HG02759 (cell line): ENCODE measurements at regions not wholly inside any gene's neighbourhood (a gene's known extent, or its start where the extent isn't known, plus 50 kb on each side); places are given as distances from the start of the nearest gene placed in this dataset.
"Not testable (repeated sequence)": the region's sequence is repeated elsewhere in the genome, so short reads cannot be mapped to it uniquely, and the experiment has no call there.

ENCODE experiments used
- ATAC-seq: cut with Tn5 transposase; IDR thresholded peaks from one replicate; pipeline ENCODE4 v1.9.1; 2021; ENCODE audit warnings: mild to moderate bottlenecking, moderate library complexity; ENCODE audit not compliant: unreplicated experiment

GRCh38 chr3:80384811-80385210, 617.0 kb upstream of the ROBO1 start:
- ATAC-seq: no peak

- ATAC-seq: no peak
Observed at GRCh38 chr3:80374423-80374822, 606.6 kb upstream of the ROBO1 start.

GRCh38 chr3:80368616-80369015, 600.8 kb upstream of the ROBO1 start:
- no peak for ATAC-seq

- ATAC-seq: no peak
Observed at GRCh38 chr3:80366808-80367548, 599.2 kb upstream of the ROBO1 start.

- no peak for ATAC-seq
Observed at GRCh38 chr3:80357761-80358160, 590.0 kb upstream of the ROBO1 start.

GRCh38 chr3:80355144-80355543, 587.3 kb upstream of the ROBO1 start:
- no peak for ATAC-seq

- no peak for ATAC-seq
Observed at GRCh38 chr3:80351201-80351600, 583.4 kb upstream of the ROBO1 start.

GRCh38 chr3:80350771-80351170, 583.0 kb upstream of the ROBO1 start:
- no peak for ATAC-seq

GRCh38 chr3:80338366-80338765, 570.6 kb upstream of the ROBO1 start:
- ATAC-seq: no peak

- ATAC-seq: no peak
Observed at GRCh38 chr3:80334534-80334933, 566.7 kb upstream of the ROBO1 start.

- no peak for ATAC-seq
Observed at GRCh38 chr3:80331494-80332170, 563.8 kb upstream of the ROBO1 start.

GRCh38 chr3:80314541-80314940, 546.7 kb upstream of the ROBO1 start:
- ATAC-seq: not testable (repeated sequence)

GRCh38 chr3:80308637-80309036, 540.8 kb upstream of the ROBO1 start:
- ATAC-seq: no peak

- no peak for ATAC-seq
Observed at GRCh38 chr3:80307844-80308243, 540.0 kb upstream of the ROBO1 start.

- ATAC-seq: no peak
Observed at GRCh38 chr3:80297720-80298119, 529.9 kb upstream of the ROBO1 start.

- no peak for ATAC-seq
Observed at GRCh38 chr3:80285388-80285787, 517.6 kb upstream of the ROBO1 start.

- no peak for ATAC-seq
Observed at GRCh38 chr3:80283783-80284182, 516.0 kb upstream of the ROBO1 start.

GRCh38 chr3:80278056-80278455, 510.3 kb upstream of the ROBO1 start:
- ATAC-seq: no peak

GRCh38 chr3:80275120-80275519, 507.3 kb upstream of the ROBO1 start:
- no peak for ATAC-seq

GRCh38 chr3:80263260-80263659, 495.5 kb upstream of the ROBO1 start:
- ATAC-seq: no peak

GRCh38 chr3:80261082-80261481, 493.3 kb upstream of the ROBO1 start:
- ATAC-seq: no peak

- no peak for ATAC-seq
Observed at GRCh38 chr3:80259736-80260135, 491.9 kb upstream of the ROBO1 start.

GRCh38 chr3:80252113-80252512, 484.3 kb upstream of the ROBO1 start:
- ATAC-seq: no peak
